ENCODE measurements at regions not wholly inside any gene's neighbourhood (a gene's known extent, or its start where the extent isn't known, plus 50 kb on each side); places are given as distances from the start of the nearest gene placed in this dataset.

GRCh38 chr14:71429902-71430301, 502.3 kb upstream of the RGS6 start:
- Mint-ChIP-seq H3K36me3 (peaks cover 33% of the 10 kb centered on the region), H3K4me1 (peaks cover 52% of the 10 kb centered on the region), H3K4me3 (no peak overlapping the region), H3K27ac (no peak overlapping the region), H3K9me3 (peaks cover 26% of the 10 kb centered on the region), H3K27me3 (ENCODE audit: low read depth) (peaks cover 5% of the 10 kb centered on the region; the same call in 1 of the 2 replicates)
- ATAC-seq (no peak), DNase-seq (ENCODE audit: low spot score) (no peak)
- CTCF ChIA-PET, result interaction anchor here (0.7 to 0.9 kb wide), 2 partner anchors 263 to 380 kb away, joined by 3 read pairs; no protein-coding TSS in a partner anchor
- TF ChIP-seq, protein P1, sequence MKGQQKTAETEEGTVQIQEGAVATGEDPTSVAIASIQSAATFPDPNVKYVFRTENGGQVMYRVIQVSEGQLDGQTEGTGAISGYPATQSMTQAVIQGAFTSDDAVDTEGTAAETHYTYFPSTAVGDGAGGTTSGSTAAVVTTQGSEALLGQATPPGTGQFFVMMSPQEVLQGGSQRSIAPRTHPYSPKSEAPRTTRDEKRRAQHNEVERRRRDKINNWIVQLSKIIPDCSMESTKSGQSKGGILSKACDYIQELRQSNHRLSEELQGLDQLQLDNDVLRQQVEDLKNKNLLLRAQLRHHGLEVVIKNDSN (CRISPR knock-in tag; IDR thresholded peaks at IDR 0.05), result no peak
- no peak for TF ChIP-seq GTF2I (CRISPR knock-in tag; conservative IDR thresholded peaks at IDR 0.05)
- no peak for TF ChIP-seq ZNF423 (CRISPR knock-in tag; IDR thresholded peaks at IDR 0.05)
- no peak for TF ChIP-seq JAZF1 (CRISPR knock-in tag; IDR thresholded peaks at IDR 0.05)
- TF ChIP-seq HMGA2 (CRISPR knock-in tag; IDR thresholded peaks at IDR 0.05), result no peak
- TF ChIP-seq, protein P2, sequence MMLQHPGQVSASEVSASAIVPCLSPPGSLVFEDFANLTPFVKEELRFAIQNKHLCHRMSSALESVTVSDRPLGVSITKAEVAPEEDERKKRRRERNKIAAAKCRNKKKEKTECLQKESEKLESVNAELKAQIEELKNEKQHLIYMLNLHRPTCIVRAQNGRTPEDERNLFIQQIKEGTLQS (CRISPR knock-in tag; conservative IDR thresholded peaks at IDR 0.05), result no peak
- TF ChIP-seq, protein P3, sequence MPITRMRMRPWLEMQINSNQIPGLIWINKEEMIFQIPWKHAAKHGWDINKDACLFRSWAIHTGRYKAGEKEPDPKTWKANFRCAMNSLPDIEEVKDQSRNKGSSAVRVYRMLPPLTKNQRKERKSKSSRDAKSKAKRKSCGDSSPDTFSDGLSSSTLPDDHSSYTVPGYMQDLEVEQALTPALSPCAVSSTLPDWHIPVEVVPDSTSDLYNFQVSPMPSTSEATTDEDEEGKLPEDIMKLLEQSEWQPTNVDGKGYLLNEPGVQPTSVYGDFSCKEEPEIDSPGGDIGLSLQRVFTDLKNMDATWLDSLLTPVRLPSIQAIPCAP (CRISPR knock-in tag; IDR thresholded peaks at IDR 0.05), result no peak
- TF ChIP-seq IRF2 (CRISPR knock-in tag; IDR thresholded peaks at IDR 0.05; ENCODE audit: borderline replicate concordance, low read depth), result no peak
- TF ChIP-seq ATF1 (CRISPR knock-in tag; IDR thresholded peaks at IDR 0.05), result no peak
- TF ChIP-seq, protein P4, sequence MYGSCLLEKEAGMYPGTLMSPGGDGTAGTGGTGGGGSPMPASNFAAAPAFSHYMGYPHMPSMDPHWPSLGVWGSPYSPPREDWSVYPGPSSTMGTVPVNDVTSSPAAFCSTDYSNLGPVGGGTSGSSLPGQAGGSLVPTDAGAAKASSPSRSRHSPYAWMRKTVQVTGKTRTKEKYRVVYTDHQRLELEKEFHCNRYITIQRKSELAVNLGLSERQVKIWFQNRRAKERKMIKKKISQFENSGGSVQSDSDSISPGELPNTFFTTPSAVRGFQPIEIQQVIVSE (CRISPR knock-in tag; IDR thresholded peaks at IDR 0.05; ENCODE audit: borderline replicate concordance), result no peak
- TF ChIP-seq, protein P5, sequence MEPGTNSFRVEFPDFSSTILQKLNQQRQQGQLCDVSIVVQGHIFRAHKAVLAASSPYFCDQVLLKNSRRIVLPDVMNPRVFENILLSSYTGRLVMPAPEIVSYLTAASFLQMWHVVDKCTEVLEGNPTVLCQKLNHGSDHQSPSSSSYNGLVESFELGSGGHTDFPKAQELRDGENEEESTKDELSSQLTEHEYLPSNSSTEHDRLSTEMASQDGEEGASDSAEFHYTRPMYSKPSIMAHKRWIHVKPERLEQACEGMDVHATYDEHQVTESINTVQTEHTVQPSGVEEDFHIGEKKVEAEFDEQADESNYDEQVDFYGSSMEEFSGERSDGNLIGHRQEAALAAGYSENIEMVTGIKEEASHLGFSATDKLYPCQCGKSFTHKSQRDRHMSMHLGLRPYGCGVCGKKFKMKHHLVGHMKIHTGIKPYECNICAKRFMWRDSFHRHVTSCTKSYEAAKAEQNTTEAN (CRISPR knock-in tag; IDR thresholded peaks at IDR 0.05), result no peak
- TF ChIP-seq GRHL2 (CRISPR knock-in tag; IDR thresholded peaks at IDR 0.05; ENCODE audit: insufficient replicate concordance, severe bottlenecking), result no peak
- TF ChIP-seq, protein P6, sequence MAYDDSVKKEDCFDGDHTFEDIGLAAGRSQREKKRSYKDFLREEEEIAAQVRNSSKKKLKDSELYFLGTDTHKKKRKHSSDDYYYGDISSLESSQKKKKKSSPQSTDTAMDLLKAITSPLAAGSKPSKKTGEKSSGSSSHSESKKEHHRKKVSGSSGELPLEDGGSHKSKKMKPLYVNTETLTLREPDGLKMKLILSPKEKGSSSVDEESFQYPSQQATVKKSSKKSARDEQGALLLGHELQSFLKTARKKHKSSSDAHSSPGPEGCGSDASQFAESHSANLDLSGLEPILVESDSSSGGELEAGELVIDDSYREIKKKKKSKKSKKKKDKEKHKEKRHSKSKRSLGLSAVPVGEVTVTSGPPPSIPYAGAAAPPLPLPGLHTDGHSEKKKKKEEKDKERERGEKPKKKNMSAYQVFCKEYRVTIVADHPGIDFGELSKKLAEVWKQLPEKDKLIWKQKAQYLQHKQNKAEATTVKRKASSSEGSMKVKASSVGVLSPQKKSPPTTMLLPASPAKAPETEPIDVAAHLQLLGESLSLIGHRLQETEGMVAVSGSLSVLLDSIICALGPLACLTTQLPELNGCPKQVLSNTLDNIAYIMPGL (CRISPR knock-in tag; IDR thresholded peaks at IDR 0.05), result no peak
- TF ChIP-seq SMAD3 (CRISPR knock-in tag; IDR thresholded peaks at IDR 0.05; ENCODE audit: borderline replicate concordance), result no peak
- TF ChIP-seq TP53 (CRISPR knock-in tag; IDR thresholded peaks at IDR 0.05), result no peak
- no peak for TF ChIP-seq MAX (CRISPR knock-in tag; IDR thresholded peaks at IDR 0.05)
- TF ChIP-seq, protein P7, sequence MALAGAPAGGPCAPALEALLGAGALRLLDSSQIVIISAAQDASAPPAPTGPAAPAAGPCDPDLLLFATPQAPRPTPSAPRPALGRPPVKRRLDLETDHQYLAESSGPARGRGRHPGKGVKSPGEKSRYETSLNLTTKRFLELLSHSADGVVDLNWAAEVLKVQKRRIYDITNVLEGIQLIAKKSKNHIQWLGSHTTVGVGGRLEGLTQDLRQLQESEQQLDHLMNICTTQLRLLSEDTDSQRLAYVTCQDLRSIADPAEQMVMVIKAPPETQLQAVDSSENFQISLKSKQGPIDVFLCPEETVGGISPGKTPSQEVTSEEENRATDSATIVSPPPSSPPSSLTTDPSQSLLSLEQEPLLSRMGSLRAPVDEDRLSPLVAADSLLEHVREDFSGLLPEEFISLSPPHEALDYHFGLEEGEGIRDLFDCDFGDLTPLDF (CRISPR knock-in tag; IDR thresholded peaks at IDR 0.05), result no peak
- POLR2A ChIA-PET, result interaction anchor here (0.7 kb wide), 1 partner anchor 1454 kb away, joined by 3 read pairs; no protein-coding TSS in a partner anchor

DNA sequence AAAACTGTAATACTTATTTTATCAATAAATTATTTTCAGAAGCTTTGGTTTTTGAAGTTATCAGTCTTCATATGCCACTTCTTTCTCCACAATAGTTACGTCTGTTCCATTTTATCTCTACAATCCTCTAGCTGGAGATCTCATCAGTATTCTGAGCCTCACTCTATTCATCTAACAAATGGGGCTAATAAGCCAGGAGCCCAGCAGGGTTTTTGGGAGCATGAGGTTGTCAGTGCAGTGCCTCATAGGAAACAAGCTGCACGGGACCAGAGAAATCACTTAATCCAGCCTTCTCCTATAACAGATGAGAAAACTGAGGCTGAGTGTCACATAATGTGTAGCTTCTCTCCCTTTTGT, 501.9 kb upstream of the RGS6 start:
- TF ChIP-seq HMGA2 (CRISPR knock-in tag; IDR thresholded peaks at IDR 0.05) (no peak), GTF2I (CRISPR knock-in tag; conservative IDR thresholded peaks at IDR 0.05) (peak; percentile 54; the same call in 1 of the 2 replicates)
- Mint-ChIP-seq H3K27me3 (ENCODE audit: low read depth) (peaks cover 5% of the 10 kb centered on the region; the same call in 1 of the 2 replicates), H3K4me3 (peak overlapping the region; percentile 12; the same call in 1 of the 2 replicates), H3K4me1 (peaks cover 52% of the 10 kb centered on the region), H3K27ac (0 out of 2 replicates have a peak overlapping the region, but pooled peaks have one; percentile 42), H3K9me3 (peaks cover 22% of the 10 kb centered on the region), H3K36me3 (peaks cover 29% of the 10 kb centered on the region)
- CTCF ChIA-PET, result interaction anchor here (0.7 to 0.9 kb wide), 2 partner anchors 264 to 380 kb away, joined by 3 read pairs; no protein-coding TSS in a partner anchor
- ATAC-seq (no peak), DNase-seq (ENCODE audit: low spot score) (no peak)
- POLR2A ChIA-PET, result interaction anchor here (0.7 kb wide), 1 partner anchor 1454 kb away, joined by 3 read pairs; no protein-coding TSS in a partner anchor

Measured in WTC11 (cell line).